NB4 (cell line): ENCODE measurements at regions not wholly inside any gene's neighbourhood (a gene's known extent, or its start where the extent isn't known, plus 50 kb on each side); places are given as distances from the start of the nearest gene placed in this dataset.

Experiments
- DNase-seq: peaks from one replicate; pipeline ENCODE4 v3.0.0; 2010; ENCODE audit warnings: low read depth
- H3K4me3 ChIP-seq: one replicate; pipeline ENCODE4 v1.5.1; 2011; ENCODE audit warnings: mild to moderate bottlenecking, low read depth, low read length, moderate library complexity
- CTCF ChIP-seq: IDR thresholded peaks from one replicate; pipeline ENCODE4 v1.5.1; 2012; ENCODE audit warnings: low read depth, low read length
- MYC ChIP-seq: IDR thresholded peaks from 2 replicates; pipeline ENCODE4 v1.6.1; 2011; ENCODE audit warnings: low read depth, low read length
- POLR2A ChIP-seq: IDR thresholded peaks from 2 replicates; pipeline ENCODE4 v1.6.1; 2011; ENCODE audit warnings: mild to moderate bottlenecking; ENCODE audit not compliant: insufficient read length; ENCODE audit errors: extremely low read depth
- TF ChIP-seq, protein P1 (sequence below): IDR thresholded peaks from 2 replicates; pipeline ENCODE4 v1.6.1; 2011; ENCODE audit warnings: low read depth, low read length

DNA sequence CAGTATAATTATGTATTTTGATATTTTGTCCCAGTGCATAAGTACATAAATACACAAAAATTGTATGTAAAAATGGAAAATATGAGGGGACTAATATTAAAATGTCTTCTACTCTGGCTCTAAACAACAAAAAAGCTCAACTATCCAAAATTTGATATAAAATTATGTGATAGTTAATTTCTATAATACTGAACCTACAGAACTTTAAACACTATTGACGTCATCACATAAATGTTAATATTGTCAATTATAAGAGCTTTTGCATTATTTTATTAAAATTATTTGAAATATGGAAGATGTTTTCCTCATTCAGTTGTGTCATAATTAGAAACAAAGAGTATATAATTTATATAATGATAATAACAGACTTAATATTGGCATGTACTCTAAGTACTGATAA is 1139.7 kb upstream of the TMEFF2 start:
- TF ChIP-seq, protein P1, sequence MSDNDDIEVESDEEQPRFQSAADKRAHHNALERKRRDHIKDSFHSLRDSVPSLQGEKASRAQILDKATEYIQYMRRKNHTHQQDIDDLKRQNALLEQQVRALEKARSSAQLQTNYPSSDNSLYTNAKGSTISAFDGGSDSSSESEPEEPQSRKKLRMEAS, result no peak
- TF ChIP-seq POLR2A (no peak), MYC (no peak), CTCF (no peak)
- H3K4me3 ChIP-seq, result no peak overlapping the region
- DNase-seq, result no peak

GRCh38 chr2:193333539-193333938 is 1138.8 kb upstream of the TMEFF2 start:
- H3K4me3 ChIP-seq, result no peak overlapping the region
- TF ChIP-seq, protein P1, result no peak
- TF ChIP-seq POLR2A (no peak), MYC (no peak), CTCF (no peak)
- no peak for DNase-seq

DNA sequence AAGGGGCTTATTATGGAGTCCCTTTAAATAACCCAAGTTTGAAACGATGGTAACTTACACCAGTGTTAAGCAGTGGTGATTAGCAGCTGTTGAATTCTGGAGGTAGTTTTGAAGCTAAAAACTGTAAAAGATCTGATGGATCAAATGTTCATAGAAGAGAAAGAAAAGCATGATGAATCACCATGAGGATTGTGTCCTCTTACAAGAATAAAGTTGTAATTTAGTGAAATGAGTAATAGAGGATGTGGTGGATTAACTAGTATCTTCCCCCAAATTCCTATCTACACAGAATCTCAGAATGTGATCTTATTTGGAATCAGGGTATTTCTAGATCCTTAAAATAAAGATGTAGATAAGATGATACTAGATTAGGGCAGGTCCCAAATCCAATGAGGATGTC is 1138.2 kb upstream of the TMEFF2 start:
- TF ChIP-seq, protein P1, result no peak
- TF ChIP-seq MYC (no peak), CTCF (no peak), POLR2A (no peak)
- no peak overlapping the region for H3K4me3 ChIP-seq
- no peak for DNase-seq

DNA sequence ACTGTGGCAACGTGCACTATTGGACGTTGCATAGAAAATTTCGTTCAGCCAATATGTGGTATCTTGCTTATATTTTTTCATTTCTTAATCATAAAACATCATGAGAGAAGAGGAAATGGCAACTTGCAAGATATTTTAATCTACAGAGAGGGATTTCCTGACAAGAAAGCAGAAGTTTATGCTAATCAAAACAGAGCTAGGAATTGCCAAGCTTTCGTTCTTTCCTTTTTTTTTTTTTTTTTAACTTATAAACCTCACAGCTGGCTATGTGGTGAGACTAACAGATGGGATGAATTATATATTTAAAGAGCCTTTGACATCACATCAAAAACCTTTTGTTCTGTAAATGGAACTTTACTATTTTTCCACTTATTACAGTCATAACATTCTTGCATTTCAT is 1136.9 kb upstream of the TMEFF2 start:
- TF ChIP-seq POLR2A, result no peak
- no peak for TF ChIP-seq MYC
- TF ChIP-seq CTCF, result no peak
- TF ChIP-seq, protein P1, result no peak
- no peak overlapping the region for H3K4me3 ChIP-seq
- no peak for DNase-seq

GRCh38 chr2:193326296-193326695 is 1131.6 kb upstream of the TMEFF2 start:
- H3K4me3 ChIP-seq, result no peak overlapping the region
- no peak for DNase-seq
- TF ChIP-seq, protein P1, result no peak
- TF ChIP-seq POLR2A, result no peak
- no peak for TF ChIP-seq MYC
- no peak for TF ChIP-seq CTCF
